IMR-90 (cell line): ENCODE measurements at regions not wholly inside any gene's neighbourhood (a gene's known extent, or its start where the extent isn't known, plus 50 kb on each side); places are given as distances from the start of the nearest gene placed in this dataset.

Source experiments
- ATAC-seq: fragments of 200-7000 bp; cut with Tn5 transposase; 2 replicates; pipeline ENCODE4 v1.9.1; 2020; ENCODE audit warnings: low read depth, mild to moderate bottlenecking, moderate library complexity
- BruUV-seq: library from RNA; stranded (reverse); fragments of 400-500 nt; replicated peaks from 2 replicates; lab custom pipeline; 2021; lab: Mats Ljungman, UMichigan
- CTCF ChIA-PET: fragments of 300-600 bp; formaldehyde crosslinking; extraction: SDS; loops from one replicate; lab custom pipeline; 2021; ENCODE audit warnings: antibody characterized with exemption; lab: Yijun Ruan, JAX
- POLR2A ChIA-PET: fragments of 300-600 bp; sonication (Branson Sonifier 250); formaldehyde crosslinking; loops from one replicate; lab custom pipeline; 2022; ENCODE audit warnings: antibody characterized with exemption; ENCODE audit not compliant: unreplicated experiment; lab: Charles Lee
- DNase-seq: peaks from one replicate; pipeline ENCODE4 v3.0.0; 2013
- H2AFZ ChIP-seq: replicated peaks from 2 replicates; pipeline ENCODE3; 2013; ENCODE audit warnings: low read length, mild to moderate bottlenecking; ENCODE audit not compliant: poor library complexity
- H2AK5ac ChIP-seq: 2 replicates; pipeline ENCODE4 v1.6.1; 2013; ENCODE audit warnings: low read depth, low read length, inconsistent platforms
- H2AK9ac ChIP-seq: replicated peaks from 2 replicates; pipeline ENCODE3; 2013; ENCODE audit warnings: mild to moderate bottlenecking, low read depth, low read length, moderate library complexity; ENCODE audit not compliant: poor library complexity
- H2BK120ac ChIP-seq: 2 replicates; pipeline ENCODE4 v1.6.1; 2013; ENCODE audit warnings: low read depth, low read length, inconsistent platforms
- H2BK15ac ChIP-seq: 3 replicates; pipeline ENCODE4 v1.6.1; 2013; ENCODE audit warnings: low read depth, low read length, inconsistent platforms
- H2BK20ac ChIP-seq: 2 replicates; pipeline ENCODE4 v1.6.1; 2013; ENCODE audit warnings: low read depth, mild to moderate bottlenecking, inconsistent platforms, low read length, moderate library complexity
- H2BK5ac ChIP-seq: 2 replicates; pipeline ENCODE4 v1.6.1; 2013; ENCODE audit warnings: mild to moderate bottlenecking, low read depth, low read length, inconsistent platforms; ENCODE audit not compliant: poor library complexity, severe bottlenecking
- H3K14ac ChIP-seq: replicated peaks from 2 replicates; pipeline ENCODE4 v1.6.1; 2013; ENCODE audit warnings: low read depth, low read length, inconsistent platforms
- H3K18ac ChIP-seq: 2 replicates; pipeline ENCODE4 v1.6.1; 2013; ENCODE audit warnings: low read depth, low read length, control low read depth
- H3K23ac ChIP-seq: 2 replicates; pipeline ENCODE4 v1.6.1; 2013; ENCODE audit warnings: low read depth, low read length, inconsistent platforms
- H3K27ac ChIP-seq: 2 replicates; pipeline ENCODE4 v1.5.1; 2013; ENCODE audit warnings: mild to moderate bottlenecking, control low read depth, low read length; ENCODE audit not compliant: insufficient read depth
- H3K27me3 ChIP-seq: 2 replicates; pipeline ENCODE4 v1.6.1; 2013; ENCODE audit warnings: low read length; ENCODE audit not compliant: control insufficient read depth, insufficient read depth
- H3K36me3 ChIP-seq: 2 replicates; pipeline ENCODE4 v1.6.1; 2013; ENCODE audit warnings: low read length, mixed read lengths; ENCODE audit not compliant: control insufficient read depth, insufficient read depth
- H3K4ac ChIP-seq: 2 replicates; pipeline ENCODE4 v1.6.1; 2013; ENCODE audit warnings: low read depth, low read length, inconsistent platforms
- H3K4me1 ChIP-seq: 2 replicates; pipeline ENCODE4 v1.6.1; 2013; ENCODE audit warnings: low read length, mixed read lengths; ENCODE audit not compliant: control insufficient read depth, insufficient read depth
- H3K4me2 ChIP-seq: 2 replicates; pipeline ENCODE4 v1.6.1; 2013; ENCODE audit warnings: low read depth, mild to moderate bottlenecking, control low read depth, low read length, moderate library complexity
- H3K4me3 ChIP-seq: 2 replicates; pipeline ENCODE4 v1.5.1; 2013; ENCODE audit warnings: low read depth, mild to moderate bottlenecking, control low read depth, low read length, moderate library complexity; ENCODE audit not compliant: insufficient read depth
- H3K56ac ChIP-seq: 2 replicates; pipeline ENCODE4 v1.6.1; 2013; ENCODE audit warnings: low read length, inconsistent platforms; ENCODE audit not compliant: insufficient read depth; ENCODE audit errors: extremely low read depth
- H3K79me1 ChIP-seq, 2 experiments: 2 replicates each; pipeline ENCODE4 v1.6.1; 2013; ENCODE audit warnings: low read length in 2 of 2, inconsistent platforms in 1 of 2, low read depth in 1 of 2
- H3K9ac ChIP-seq: 2 replicates; pipeline ENCODE4 v1.6.1; 2013; ENCODE audit warnings: low read depth, low read length, control low read depth
- H3K9me1 ChIP-seq: 2 replicates; pipeline ENCODE4 v1.6.1; 2013; ENCODE audit warnings: low read length, inconsistent platforms; ENCODE audit not compliant: insufficient read depth
- H3K9me3 ChIP-seq: 2 replicates; pipeline ENCODE4 v1.6.1; 2013; ENCODE audit warnings: low read length; ENCODE audit not compliant: control insufficient read depth, insufficient read depth
- H4K20me1 ChIP-seq: 2 replicates; pipeline ENCODE4 v1.6.1; 2013; ENCODE audit warnings: low read length, inconsistent platforms; ENCODE audit not compliant: insufficient read depth
- H4K5ac ChIP-seq: 2 replicates; pipeline ENCODE4 v1.6.1; 2013; ENCODE audit warnings: mild to moderate bottlenecking, low read depth, low read length, control low read depth
- H4K8ac ChIP-seq, 2 experiments: 2 replicates each; pipeline ENCODE4 v1.6.1; 2013; ENCODE audit warnings: low read depth in 2 of 2, low read length in 2 of 2, control low read depth in 1 of 2, inconsistent platforms in 1 of 2
- H4K91ac ChIP-seq: 2 replicates; pipeline ENCODE4 v1.6.1; 2013; ENCODE audit warnings: low read depth, low read length, inconsistent platforms; ENCODE audit not compliant: insufficient read depth
- CTCF ChIP-seq: conservative IDR thresholded peaks from 2 replicates; pipeline ENCODE4 v1.5.1; 2012; ENCODE audit warnings: mild to moderate bottlenecking, low read depth, low read length, improper control_type of control experiment
- FOS ChIP-seq: fragments of 150-350 bp; IDR thresholded peaks from 2 replicates; pipeline ENCODE4 v1.6.1; 2016; ENCODE audit warnings: low read depth, low read length
- MAFK ChIP-seq: IDR thresholded peaks from 2 replicates; pipeline ENCODE4 v1.6.1; 2012; ENCODE audit warnings: low read depth, low read length, improper control_type of control experiment
- whole genome bisulfite sequencing, 2 experiments: methylation state at CpG; one replicate each; pipeline versions ENCODE4 v1.1.5 to v1.1.7; 2013; ENCODE audit warnings: missing lambda C conversion rate in 2 of 2; ENCODE audit not compliant: insufficient read length in 1 of 2; ENCODE audit errors: extremely low coverage in 2 of 2; 5-methylcytosine and 5-hydroxymethylcytosine counted together
- dilution Hi-C: fragments of 300-500 bp; cut with HindIII; formaldehyde crosslinking; loops from one replicate; pipeline ENCODE4 v1.14.3; 2018; ENCODE audit warnings: low sequenced_read_pairs; ENCODE audit not compliant: unreplicated experiment
- in situ Hi-C: fragments of 300-500 bp; cut with MboI; formaldehyde crosslinking; loops from 3 replicates; pipeline ENCODE4 v1.14.3; 2019; ENCODE audit warnings: low sequenced_read_pairs, inconsistent platforms, mixed read lengths
- intact Hi-C: fragments of 100-400 bp; cut with micrococcal nuclease; formaldehyde crosslinking; loops from 2 replicates; pipeline ENCODE4 v1.10.0; 2022

GRCh38 chr13:78145276-78145675 lies 226.6 kb upstream of the EDNRB start:
- ChIA-PET POLR2A (no interaction called here), CTCF (interaction anchor here (3.3 kb wide), 1 partner anchor 8 kb away, joined by 12 read pairs; no protein-coding TSS in a partner anchor)
- no peak overlapping the region for H3K23ac ChIP-seq
- no peak overlapping the region for H3K27ac ChIP-seq
- dilution Hi-C loops, result no loop called here
- H2AK9ac ChIP-seq, result no peak overlapping the region
- intact Hi-C loops, result no loop called here
- H3K14ac ChIP-seq, result no peak overlapping the region
- H4K20me1 ChIP-seq, result no peaks in the 10 kb centered on the region
- no peaks in the 10 kb centered on the region for H3K27me3 ChIP-seq
- no peak overlapping the region for H4K5ac ChIP-seq
- no peak overlapping the region for H3K4me2 ChIP-seq
- H4K8ac ChIP-seq, result no peak overlapping the region
- H2BK15ac ChIP-seq, result no peak overlapping the region
- no peak for DNase-seq
- no peak overlapping the region for H2AK5ac ChIP-seq
- no peak overlapping the region for H3K9ac ChIP-seq
- no TSS peak for BruUV-seq
- H3K9me1 ChIP-seq, result no peaks in the 10 kb centered on the region
- no peak overlapping the region for H3K4ac ChIP-seq
- H3K36me3 ChIP-seq, result no peaks in the 10 kb centered on the region
- H4K91ac ChIP-seq, result no peak overlapping the region
- no peak overlapping the region for H3K18ac ChIP-seq
- no peak for TF ChIP-seq MAFK
- no peak for TF ChIP-seq CTCF
- TF ChIP-seq FOS, result no peak
- H3K4me3 ChIP-seq, result no peak overlapping the region
- no peak overlapping the region for H2BK20ac ChIP-seq
- no peaks in the 10 kb centered on the region for H3K79me1 ChIP-seq
- ATAC-seq, result no peak
- no peaks in the 10 kb centered on the region for H3K4me1 ChIP-seq
- H2AFZ ChIP-seq, result no peak overlapping the region
- no peak overlapping the region for H2BK5ac ChIP-seq
- no peaks in the 10 kb centered on the region for H3K9me3 ChIP-seq
- no peak overlapping the region; the same call in 1 of the 2 replicates for H2BK120ac ChIP-seq
- H3K56ac ChIP-seq, result no peak overlapping the region
- in situ Hi-C loops, result loop anchor here (25.0 kb wide), 1 partner anchor 442 kb away; no protein-coding TSS in a partner anchor
- WGBS, 2 experiments, result no CpG with 5 or more reads among the region's 1 CpG
